Umbilical cord (tissue), 1 donor: ENCODE measurements at regions not wholly inside any gene's neighbourhood (a gene's known extent, or its start where the extent isn't known, plus 50 kb on each side); places are given as distances from the start of the nearest gene placed in this dataset.

Source experiments
- DNase-seq: peaks from one replicate; pipeline ENCODE4 v3.0.0-alpha.2; 2015; ENCODE audit warnings: low spot score

GRCh38 chr12:53803194-53803593, 51.4 kb upstream of the CISTR start:
- DNase-seq = no peak

- DNase-seq = no peak
Measured at GRCh38 chr12:53803703-53804102, 51.9 kb upstream of the CISTR start.

- no peak for DNase-seq
Measured at GRCh38 chr12:53804429-53804828, 52.6 kb upstream of the CISTR start.

- no peak for DNase-seq
Measured at GRCh38 chr12:53805067-53805466, 53.3 kb upstream of the CISTR start.

GRCh38 chr12:53805791-53806190, 54.0 kb upstream of the CISTR start:
- DNase-seq = no peak

GRCh38 chr12:53806721-53807120, 54.9 kb upstream of the CISTR start:
- DNase-seq = peak; percentile 11

GRCh38 chr12:53807322-53807860, 55.6 kb upstream of the CISTR start:
- DNase-seq = no peak

GRCh38 chr12:53808023-53808705, 56.4 kb upstream of the CISTR start:
- DNase-seq = no peak

GRCh38 chr12:53809005-53809404, 57.2 kb upstream of the CISTR start:
- DNase-seq = no peak

- DNase-seq = no peak
Measured at GRCh38 chr12:53810950-53811349, 59.2 kb upstream of the CISTR start.

GRCh38 chr12:53811606-53812005, 59.8 kb upstream of the CISTR start:
- DNase-seq = no peak

- DNase-seq = no peak
Measured at GRCh38 chr12:53816360-53817020, 64.7 kb upstream of the CISTR start.

- no peak for DNase-seq
Measured at GRCh38 chr12:53817021-53817389, 65.2 kb upstream of the CISTR start.

- peak; percentile 12 for DNase-seq
Measured at GRCh38 chr12:53820514-53821306, 68.9 kb upstream of the CISTR start.

- peak; percentile 5 for DNase-seq
Measured at GRCh38 chr12:53824001-53824712, 72.4 kb upstream of the CISTR start.

GRCh38 chr12:53825246-53826081, 73.7 kb upstream of the CISTR start:
- no peak for DNase-seq

- no peak for DNase-seq
Measured at GRCh38 chr12:53827306-53827705, 75.5 kb upstream of the CISTR start.

GRCh38 chr12:53828598-53828997, 76.8 kb upstream of the CISTR start:
- no peak for DNase-seq

GRCh38 chr12:53829130-53829819, 77.5 kb upstream of the CISTR start:
- no peak for DNase-seq

- no peak for DNase-seq
Measured at GRCh38 chr12:53830631-53831030, 78.9 kb upstream of the CISTR start.
